ENCODE measurements at regions not wholly inside any gene's neighbourhood (a gene's known extent, or its start where the extent isn't known, plus 50 kb on each side); places are given as distances from the start of the nearest gene placed in this dataset.

DNA sequence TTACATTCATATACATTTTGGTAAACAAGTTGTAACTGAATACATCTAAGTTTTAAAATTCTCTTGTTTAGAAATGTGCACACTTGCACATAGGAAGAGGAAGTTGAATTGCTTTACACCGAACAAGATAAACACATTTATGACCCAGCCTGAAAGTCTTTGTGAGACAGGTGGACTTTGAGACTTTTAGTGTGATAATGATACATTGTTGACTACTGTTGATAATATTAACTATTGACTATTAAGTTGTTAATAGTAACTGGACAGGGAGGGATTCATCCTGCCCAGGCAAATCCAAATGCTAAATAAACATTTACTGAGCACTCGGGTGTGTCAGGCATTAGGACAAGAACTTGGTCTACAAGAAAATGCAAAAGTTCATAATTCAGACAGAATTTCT is 68.0 kb downstream of the AVPR1A start (continued):
- TF ChIP-seq, protein P1, sequence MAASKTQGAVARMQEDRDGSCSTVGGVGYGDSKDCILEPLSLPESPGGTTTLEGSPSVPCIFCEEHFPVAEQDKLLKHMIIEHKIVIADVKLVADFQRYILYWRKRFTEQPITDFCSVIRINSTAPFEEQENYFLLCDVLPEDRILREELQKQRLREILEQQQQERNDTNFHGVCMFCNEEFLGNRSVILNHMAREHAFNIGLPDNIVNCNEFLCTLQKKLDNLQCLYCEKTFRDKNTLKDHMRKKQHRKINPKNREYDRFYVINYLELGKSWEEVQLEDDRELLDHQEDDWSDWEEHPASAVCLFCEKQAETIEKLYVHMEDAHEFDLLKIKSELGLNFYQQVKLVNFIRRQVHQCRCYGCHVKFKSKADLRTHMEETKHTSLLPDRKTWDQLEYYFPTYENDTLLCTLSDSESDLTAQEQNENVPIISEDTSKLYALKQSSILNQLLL (CRISPR knock-in tag; IDR thresholded peaks at IDR 0.05; ENCODE audit: borderline replicate concordance), result no peak

DNA sequence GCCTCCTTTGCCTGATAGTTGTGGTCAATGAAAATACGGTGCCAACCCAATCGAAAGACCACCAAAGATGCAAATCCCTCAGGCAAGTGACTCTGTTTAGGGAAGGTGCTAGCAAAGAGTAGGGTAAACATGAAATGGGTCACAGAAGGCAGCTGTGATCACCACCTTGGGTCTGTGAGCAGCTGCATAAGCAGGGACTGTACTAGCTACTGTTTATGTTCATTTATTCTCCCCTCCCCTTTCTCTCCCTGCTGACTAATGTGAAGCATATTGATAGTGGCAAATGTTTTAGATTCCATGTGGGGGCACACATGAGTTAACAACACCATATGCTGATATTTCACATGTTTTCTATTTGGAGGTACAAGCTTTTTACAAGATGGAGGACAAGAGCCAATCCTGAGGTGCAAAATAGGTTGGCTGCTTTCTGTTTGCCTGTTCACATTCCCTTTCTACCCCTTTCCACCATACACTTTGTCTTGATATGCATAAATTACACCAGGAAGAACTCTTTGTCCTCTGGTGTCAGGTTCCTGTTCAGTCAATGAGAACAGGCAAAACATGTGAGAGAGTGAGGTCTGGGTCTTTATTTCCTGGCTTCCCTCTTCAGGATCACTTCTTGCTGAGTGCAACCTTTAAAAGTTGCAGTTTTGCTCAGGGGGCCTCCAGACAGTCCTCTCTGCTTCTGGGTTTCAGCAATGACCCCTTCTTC is 71.1 kb downstream of the AVPR1A start:
- Histone ChIP-seq H4K20me1 (replicated peaks; ENCODE audit: control insufficient read depth, insufficient read depth, low read length) (no peaks in the 10 kb centered on the region), H3K9ac (ENCODE audit: insufficient read depth in 1 of 2, low read depth in 2 of 2, low read length in 2 of 2) (no peak overlapping the region), H3K27ac (ENCODE audit: extremely low read depth, low read depth, low read length) (no peak overlapping the region), H3K4me3 (no peak overlapping the region), H3K36me3 (ENCODE audit: control insufficient read depth, insufficient read depth, low read length) (no peaks in the 10 kb centered on the region), H3K79me2 (ENCODE audit: control insufficient read depth, insufficient read depth, low read length) (no peaks in the 10 kb centered on the region), H2AFZ (ENCODE audit: low read depth, low read length) (peak overlapping the region; percentile 50; the same call in 1 of the 2 replicates), H3K4me1 (replicated peaks in 1 of 2; ENCODE audit: control insufficient read depth in 2 of 2, insufficient read depth in 2 of 2, low read length in 2 of 2) (no peaks in the 10 kb centered on the region), H3K9me3 (replicated peaks; ENCODE audit: control insufficient read depth, insufficient read depth, low read depth, low read length) (no peaks in the 10 kb centered on the region), H3K9me1 (ENCODE audit: control insufficient read depth, insufficient read depth, low read length) (no peaks in the 10 kb centered on the region), H3K27me3 (ENCODE audit: control insufficient read depth in 2 of 2, insufficient read depth in 2 of 2, low read length in 2 of 2) (no peaks in the 10 kb centered on the region; a peak in 1 of 5 replicates), H3K4me2 (ENCODE audit: insufficient read depth, low read length) (no peak overlapping the region)
- in situ Hi-C loops (cut with MboI) (no loop called here), intact Hi-C loops (cut with micrococcal nuclease) (no loop called here)
- DNase-seq (ENCODE audit: extremely low read depth in 1 of 4, low spot score in 3 of 4) (no peak), ATAC-seq (no peak), FAIRE-seq (no peak)
- WGBS (ENCODE audit: insufficient coverage, low coverage, missing lambda C conversion rate), result 9% methylated on average over 2 of the region's 2 CpGs
- ChIA-PET CTCF (ENCODE audit: low intra/inter-chr PET ratio) (no interaction called here), POLR2A (interaction anchor here (0.7 kb wide), 1 partner anchor 11 kb away, joined by 5 read pairs; no protein-coding TSS in a partner anchor)
- no peak for TF ChIP-seq FOXK1 (CRISPR knock-in tag; IDR thresholded peaks at IDR 0.05; ENCODE audit: borderline replicate concordance)
- TF ChIP-seq BRD4 (IDR thresholded peaks at IDR 0.05), result no peak
- TF ChIP-seq NBN (IDR thresholded peaks at IDR 0.05; ENCODE audit: low read depth), result no peak
- TF ChIP-seq ZNF511 (CRISPR knock-in tag; IDR thresholded peaks at IDR 0.05), result no peak
- no peak for TF ChIP-seq CSDE1 (IDR thresholded peaks at IDR 0.05)
- no peak for TF ChIP-seq SMC3 (conservative IDR thresholded peaks at IDR 0.05; ENCODE audit: insufficient read depth, low read depth, low read length)
- TF ChIP-seq PML (IDR thresholded peaks at IDR 0.05; ENCODE audit: low read length), result no peak
- BruUV-seq (replicated peaks), result no TSS peak

All from K562 (cell line).